Left lung (tissue), 4 donors: ENCODE measurements at regions not wholly inside any gene's neighbourhood (a gene's known extent, or its start where the extent isn't known, plus 50 kb on each side); places are given as distances from the start of the nearest gene placed in this dataset.

ENCODE experiments used
- ATAC-seq: fragments of 200-7000 bp; cut with Tn5 transposase; one replicate; pipeline ENCODE4 v1.9.1; 2020; ENCODE audit warnings: moderate library complexity
- DNase-seq, 4 donors: peaks; one replicate each; pipeline ENCODE4 v3.0.0-alpha.2; 2013 to 2020
- H3K27ac ChIP-seq, 2 donors: fragments of 200-600 bp; sonication (generic) in 1 of 2; one replicate each; pipeline versions ENCODE4 v1.5.0 to v1.8.0; 2020 to 2021
- H3K27me3 ChIP-seq, 2 donors: fragments of 200-600 bp; sonication (generic) in 1 of 2; one replicate each; pipeline versions ENCODE4 v1.5.0 to v1.8.0; 2020 to 2021
- H3K36me3 ChIP-seq, 2 donors: fragments of 200-600 bp; sonication (generic) in 1 of 2; one replicate each; pipeline versions ENCODE4 v1.5.0 to v1.8.0; 2020 to 2021
- H3K4me1 ChIP-seq, 2 donors: fragments of 200-600 bp; one replicate each; pipeline ENCODE4 v1.8.0; 2021
- H3K4me3 ChIP-seq, 2 donors: fragments of 200-600 bp; sonication (generic) in 1 of 2; one replicate each; pipeline versions ENCODE4 v1.5.0 to v1.8.0; 2020 to 2021; ENCODE audit warnings: mild to moderate bottlenecking in 1 of 2
- H3K9me3 ChIP-seq, 2 donors: fragments of 200-600 bp; sonication (generic) in 1 of 2; one replicate each; pipeline versions ENCODE4 v1.5.0 to v1.8.0; 2020 to 2021
- CTCF ChIP-seq, 2 donors: fragments of 200-600 bp; sonication (generic) in 1 of 2; IDR thresholded peaks; one replicate each; pipeline versions ENCODE4 v1.5.0 to v1.8.0; 2021; ENCODE audit warnings: antibody characterized with exemption in 2 of 2
- intact Hi-C, 2 donors: fragments of 100-400 bp; cut with DNase I; formaldehyde crosslinking; loops; one replicate each; pipeline versions ENCODE4 v1.11.2 to v1.14.2; 2022
- donor health status: DM: no; HTN: yes; CAD: no.
- donor health status: DM: no; HTN: no; CAD: no.

GRCh38 chr15:31262901-31263671 lies 63.5 kb upstream of the KLF13 start:
- Histone ChIP-seq H3K4me1 (peaks cover 22 to 78% of the 10 kb centered on the region in 2 donors), H3K27ac (peak overlapping the region; percentile 75 to 85), H3K36me3 (no peaks in the 10 kb centered on the region), H3K27me3 (no peaks in the 10 kb centered on the region), H3K9me3 (no peaks in the 10 kb centered on the region), H3K4me3 (no peak overlapping the region)
- DNase-seq (peak in 1 of 4 donors; percentile 78), ATAC-seq (peak; percentile 58)
- intact Hi-C loops: no loop called here
- no peak for TF ChIP-seq CTCF (IDR thresholded peaks at IDR 0.05)

- H3K36me3 ChIP-seq: no peaks in the 10 kb centered on the region
- peak; percentile 64 for ATAC-seq
- no peaks in the 10 kb centered on the region for H3K9me3 ChIP-seq
- peak overlapping the region; percentile 75 to 85 for H3K27ac ChIP-seq
- H3K4me3 ChIP-seq: no peak overlapping the region
- no peak for TF ChIP-seq CTCF (IDR thresholded peaks at IDR 0.05)
- intact Hi-C loops: no loop called here
- DNase-seq: peak; percentile 42 to 94 (median 73)
- H3K4me1 ChIP-seq: peaks cover 22 to 87% of the 10 kb centered on the region in 2 donors
- no peaks in the 10 kb centered on the region for H3K27me3 ChIP-seq
These were observed 62.7 kb upstream of the KLF13 start for GRCh38 chr15:31263751-31264558.

- intact Hi-C loops: no loop called here
- Histone ChIP-seq H3K27ac (peak overlapping the region; percentile 75 to 85), H3K9me3 (no peaks in the 10 kb centered on the region), H3K4me1 (peaks cover 22 to 87% of the 10 kb centered on the region in 2 donors), H3K27me3 (no peaks in the 10 kb centered on the region), H3K36me3 (no peaks in the 10 kb centered on the region), H3K4me3 (no peak overlapping the region)
- DNase-seq (peak in 1 of 4 donors; percentile 34), ATAC-seq (no peak)
- no peak for TF ChIP-seq CTCF (IDR thresholded peaks at IDR 0.05)
These were observed 62.0 kb upstream of the KLF13 start for GRCh38 chr15:31264559-31265089.

GRCh38 chr15:31265090-31265870 lies 61.4 kb upstream of the KLF13 start:
- intact Hi-C loops: no loop called here
- H3K27ac ChIP-seq: peak overlapping the region; percentile 75 to 85
- peak in 1 of 4 donors; percentile 39 for DNase-seq
- H3K4me1 ChIP-seq: peaks cover 22 to 87% of the 10 kb centered on the region in 2 donors
- no peaks in the 10 kb centered on the region for H3K27me3 ChIP-seq
- ATAC-seq: peak; percentile 51
- H3K9me3 ChIP-seq: no peaks in the 10 kb centered on the region
- H3K36me3 ChIP-seq: no peaks in the 10 kb centered on the region
- no peak for TF ChIP-seq CTCF (IDR thresholded peaks at IDR 0.05)
- no peak overlapping the region for H3K4me3 ChIP-seq
